H1 (cell line): ENCODE measurements at regions not wholly inside any gene's neighbourhood (a gene's known extent, or its start where the extent isn't known, plus 50 kb on each side); places are given as distances from the start of the nearest gene placed in this dataset.

Source experiments
- CTCF ChIA-PET: fragments of 300-600 bp; sonication (Branson Sonifier 250); formaldehyde crosslinking; loops from one replicate; lab custom pipeline; 2021; ENCODE audit not compliant: partially characterized antibody; lab: Charles Lee
- POLR2A ChIA-PET: fragments of 300-600 bp; sonication (Branson Sonifier 250); formaldehyde crosslinking; loops from one replicate; lab custom pipeline; 2021; ENCODE audit warnings: inconsistent platforms; ENCODE audit not compliant: partially characterized antibody; lab: Charles Lee
- DNase-seq, 2 experiments: peaks; one replicate each; pipeline versions ENCODE4 v3.0.0 to v3.0.0-alpha.2; 2010 to 2022; ENCODE audit warnings: low spot score in 2 of 2, low read depth in 1 of 2, mixed read lengths in 1 of 2
- FAIRE-seq: peaks from 2 replicates; lab custom pipeline; 2011; peaks lifted over from hg19 to GRCh38; lab: Jason Lieb, UNC
- H2AFZ ChIP-seq: 2 replicates; pipeline ENCODE4 v1.8.1; 2012; ENCODE audit warnings: low read length, inconsistent platforms
- H2AK5ac ChIP-seq: 2 replicates; pipeline ENCODE4 v1.6.1; 2013; ENCODE audit warnings: low read depth, low read length
- H2BK120ac ChIP-seq: replicated peaks from 2 replicates; pipeline ENCODE3; 2013; ENCODE audit warnings: low read depth, low read length, inconsistent platforms
- H2BK12ac ChIP-seq: 2 replicates; pipeline ENCODE4 v1.6.1; 2013; ENCODE audit warnings: low read depth, low read length
- H2BK15ac ChIP-seq: 2 replicates; pipeline ENCODE4 v1.6.1; 2013; ENCODE audit warnings: low read length
- H2BK20ac ChIP-seq: 2 replicates; pipeline ENCODE4 v1.6.1; 2013; ENCODE audit warnings: low read length
- H2BK5ac ChIP-seq: 2 replicates; pipeline ENCODE4 v1.6.1; 2013; ENCODE audit warnings: low read depth, low read length
- H3K14ac ChIP-seq: 2 replicates; pipeline ENCODE4 v1.6.1; 2013; ENCODE audit warnings: inconsistent platforms; ENCODE audit not compliant: insufficient read length
- H3K18ac ChIP-seq: 2 replicates; pipeline ENCODE4 v1.6.1; 2013; ENCODE audit warnings: low read length; ENCODE audit errors: extremely low read depth
- H3K23ac ChIP-seq: 2 replicates; pipeline ENCODE4 v1.6.1; 2013; ENCODE audit warnings: inconsistent platforms; ENCODE audit not compliant: insufficient read length
- H3K23me2 ChIP-seq: 2 replicates; pipeline ENCODE4 v1.6.1; 2013; ENCODE audit warnings: low read depth, low read length
- H3K27ac ChIP-seq: 2 replicates; pipeline ENCODE4 v1.6.1; 2011; ENCODE audit warnings: low read depth, low read length, inconsistent platforms
- H3K27me3 ChIP-seq, 4 experiments: replicated peaks in 1 of 4; 1 replicate in 1 of 4; 2 replicates in 3 of 4; pipeline versions ENCODE4 v1.6.1 to v1.8.1; 2011 to 2013; ENCODE audit warnings: low read length in 3 of 4, mild to moderate bottlenecking in 3 of 4, inconsistent platforms in 2 of 4, mixed read lengths in 2 of 4, moderate library complexity in 1 of 4; ENCODE audit not compliant: control insufficient read depth in 3 of 4, insufficient read depth in 3 of 4; ENCODE audit errors: extremely low read depth in 1 of 4
- H3K36me3 ChIP-seq, 4 experiments: 2 replicates each; pipeline versions ENCODE4 v1.6.1 to v1.8.1; 2011 to 2013; ENCODE audit warnings: mild to moderate bottlenecking in 4 of 4, low read length in 3 of 4, moderate library complexity in 2 of 4, control low read depth in 1 of 4, inconsistent platforms in 1 of 4; ENCODE audit not compliant: insufficient read depth in 4 of 4, control insufficient read depth in 2 of 4
- H3K4ac ChIP-seq: replicated peaks from 2 replicates; pipeline ENCODE3; 2013; ENCODE audit warnings: low read length, low read depth, mixed read lengths, inconsistent platforms; ENCODE audit not compliant: insufficient read length
- H3K4me1 ChIP-seq, 4 experiments: replicated peaks in 1 of 4; 1 replicate in 1 of 4; 2 replicates in 3 of 4; pipeline versions ENCODE4 v1.6.1 to v1.8.1; 2011 to 2013; ENCODE audit warnings: low read length in 3 of 4, inconsistent platforms in 2 of 4, mixed read lengths in 1 of 4; ENCODE audit not compliant: insufficient read depth in 4 of 4, control insufficient read depth in 3 of 4
- H3K4me2 ChIP-seq, 2 experiments: 2 replicates each; pipeline versions ENCODE4 v1.6.1 to v1.8.1; 2011 to 2013; ENCODE audit warnings: low read depth in 2 of 2, low read length in 2 of 2, control low read depth in 1 of 2, inconsistent platforms in 1 of 2, mild to moderate bottlenecking in 1 of 2; ENCODE audit not compliant: insufficient read depth in 1 of 2
- H3K4me3 ChIP-seq, 4 experiments: fragments of 200-600, 300-600 bp in 1 of 4; sonication (generic), shearing (Covaris generic), sonication (Bioruptor Twin) in 1 of 4; 2 replicates each; pipeline versions ENCODE4 v1.5.1 to v1.8.1; 2011 to 2016; ENCODE audit warnings: low read length in 4 of 4, low read depth in 3 of 4, control low read depth in 2 of 4, inconsistent platforms in 2 of 4, mild to moderate bottlenecking in 2 of 4, mixed read lengths in 1 of 4, moderate library complexity in 1 of 4; ENCODE audit not compliant: insufficient read depth in 2 of 4; ENCODE audit errors: extremely low read depth in 1 of 4
- H3K56ac ChIP-seq: replicated peaks from 2 replicates; pipeline ENCODE3; 2013; ENCODE audit warnings: low read depth, mild to moderate bottlenecking, mixed read lengths, low read length, inconsistent platforms; ENCODE audit not compliant: insufficient read length
- H3K79me1 ChIP-seq: 2 replicates; pipeline ENCODE4 v1.6.1; 2013; ENCODE audit warnings: low read depth, low read length, control low read depth
- H3K79me2 ChIP-seq, 2 experiments: 2 replicates each; pipeline versions ENCODE4 v1.6.1 to v1.8.1; 2012 to 2013; ENCODE audit warnings: low read length in 2 of 2, mild to moderate bottlenecking in 2 of 2, inconsistent platforms in 1 of 2; ENCODE audit not compliant: insufficient read depth in 2 of 2, control insufficient read depth in 1 of 2
- H3K9ac ChIP-seq, 4 experiments: replicated peaks in 1 of 4; 1 replicate in 1 of 4; 2 replicates in 3 of 4; pipeline versions ENCODE4 v1.6.1 to v1.8.1; 2011 to 2013; ENCODE audit warnings: low read depth in 3 of 4, low read length in 3 of 4, control low read depth in 2 of 4, mild to moderate bottlenecking in 2 of 4, moderate library complexity in 2 of 4, inconsistent platforms in 1 of 4; ENCODE audit errors: extremely low read depth in 1 of 4
- H3K9me3 ChIP-seq, 2 experiments: 2 replicates each; pipeline versions ENCODE4 v1.6.1 to v1.8.1; 2012 to 2013; ENCODE audit warnings: mild to moderate bottlenecking in 2 of 2, moderate library complexity in 2 of 2, control low read depth in 1 of 2, inconsistent platforms in 1 of 2, low read depth in 1 of 2, low read length in 1 of 2, mixed read lengths in 1 of 2; ENCODE audit not compliant: insufficient read depth in 2 of 2
- H4K20me1 ChIP-seq, 2 experiments: replicated peaks in 1 of 2; 2 replicates each; pipeline versions ENCODE3 to v1.8.1; 2011 to 2013; ENCODE audit warnings: inconsistent platforms in 2 of 2, low read length in 2 of 2, mild to moderate bottlenecking in 1 of 2; ENCODE audit not compliant: insufficient read depth in 2 of 2, control insufficient read depth in 1 of 2
- H4K5ac ChIP-seq: 2 replicates; pipeline ENCODE4 v1.6.1; 2013; ENCODE audit warnings: low read length, low read depth, mixed read lengths, inconsistent platforms; ENCODE audit not compliant: insufficient read length
- H4K8ac ChIP-seq: 2 replicates; pipeline ENCODE4 v1.8.0; 2013; ENCODE audit warnings: mild to moderate bottlenecking, moderate library complexity, low read length, inconsistent platforms; ENCODE audit not compliant: insufficient read depth; ENCODE audit errors: extremely low read depth
- H4K91ac ChIP-seq: replicated peaks from 2 replicates; pipeline ENCODE3; 2013; ENCODE audit warnings: low read length, mixed read lengths, inconsistent platforms; ENCODE audit not compliant: insufficient read length
- CHD1 ChIP-seq: IDR thresholded peaks from 2 replicates; pipeline ENCODE4 v1.6.1; 2012; ENCODE audit warnings: low read depth, low read length, improper control_type of control experiment
- EP300 ChIP-seq, 2 experiments: IDR thresholded peaks; 1 replicate in 1 of 2; 2 replicates in 1 of 2; pipeline ENCODE4 v1.6.1; 2011 to 2012; ENCODE audit warnings: low read depth in 2 of 2, low read length in 2 of 2, mild to moderate bottlenecking in 2 of 2, borderline replicate concordance in 1 of 2, inconsistent platforms in 1 of 2, moderate library complexity in 1 of 2
- HDAC2 ChIP-seq, 2 experiments: fragments of 300-600 bp in 1 of 2; sonication (generic) in 1 of 2; IDR thresholded peaks; 2 replicates each; pipeline ENCODE4 v1.6.1; 2011 to 2012; ENCODE audit warnings: low read depth in 2 of 2, low read length in 2 of 2, mild to moderate bottlenecking in 2 of 2, moderate library complexity in 2 of 2, borderline replicate concordance in 1 of 2, inconsistent platforms in 1 of 2
- KDM1A ChIP-seq: fragments of 200-600, 300-600 bp; sonication (generic); IDR thresholded peaks from 2 replicates; pipeline ENCODE4 v1.7.1; 2016; ENCODE audit warnings: mild to moderate bottlenecking, low read length, borderline replicate concordance
- RXRA ChIP-seq: IDR thresholded peaks from 2 replicates; pipeline ENCODE4 v1.6.1; 2011; ENCODE audit warnings: low read depth, mild to moderate bottlenecking, low read length, moderate library complexity; ENCODE audit not compliant: insufficient read depth
- WGBS, 2 experiments: shearing (Covaris generic) in 1 of 2; methylation state at CpG; one replicate each; pipeline versions ENCODE4 v1.1.6 to v1.1.7; 2013 to 2015; ENCODE audit warnings: low lambda C conversion rate in 2 of 2, mixed read lengths in 2 of 2, inconsistent platforms in 1 of 2, low coverage in 1 of 2, missing lambda C conversion rate in 1 of 2; ENCODE audit not compliant: insufficient replicate concordance in 2 of 2, insufficient coverage in 1 of 2, insufficient read length in 1 of 2; ENCODE audit errors: extremely low coverage in 1 of 2, missing lambda C conversion rate in 1 of 2; 5-methylcytosine and 5-hydroxymethylcytosine counted together

DNA sequence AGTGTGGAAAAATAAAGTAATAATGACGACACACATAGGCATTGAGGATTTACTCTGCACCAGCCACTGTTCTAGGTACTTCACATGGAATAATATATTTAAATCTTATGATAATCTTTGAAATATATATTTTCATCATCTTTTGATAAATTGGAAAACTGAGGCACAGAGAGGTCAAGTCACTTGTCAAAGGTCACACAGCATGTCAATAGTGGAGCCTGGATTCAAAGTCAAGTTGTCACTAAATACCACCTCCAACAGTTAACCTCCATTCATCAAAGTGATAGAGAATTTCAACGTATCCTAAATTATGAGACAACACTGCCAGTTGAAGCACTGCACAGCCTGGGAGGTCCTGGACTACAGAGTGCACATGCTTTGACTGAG lies 121.7 kb downstream of the IRX5 start:
- no peak overlapping the region for H3K27ac ChIP-seq
- peaks cover 0 to 4% of the 10 kb centered on the region in 2 experiments for H4K20me1 ChIP-seq
- H3K23me2 ChIP-seq, result peaks cover 7% of the 10 kb centered on the region
- no peak overlapping the region for H3K18ac ChIP-seq
- no peaks in the 10 kb centered on the region for H3K79me1 ChIP-seq
- H2BK5ac ChIP-seq, result no peak overlapping the region
- no peak overlapping the region for H4K91ac ChIP-seq
- WGBS, 2 experiments, result 94% methylated on average over 2 of the region's 2 CpGs; no CpG with 5 or more reads in 1 of the 2 experiments
- H2BK20ac ChIP-seq, result no peak overlapping the region
- H2AK5ac ChIP-seq, result no peak overlapping the region
- CTCF ChIA-PET, result interaction anchor here (1.7 to 14.3 kb wide), 2 partner anchors 9 to 18 kb away, joined by 6 to 145 read pairs; no protein-coding TSS in a partner anchor
- no peak overlapping the region for H4K5ac ChIP-seq
- H2BK120ac ChIP-seq, result no peak overlapping the region
- no peak for FAIRE-seq
- H3K36me3 ChIP-seq, result no peaks in the 10 kb centered on the region
- no peak overlapping the region for H2AFZ ChIP-seq
- H3K4me1 ChIP-seq, result peaks cover 0 to 6% (median 3%) of the 10 kb centered on the region in 4 experiments; a peak in 5 of 7 replicates
- POLR2A ChIA-PET, result no interaction called here
- DNase-seq, result no peak
- H3K4me3 ChIP-seq, result no peak overlapping the region
- no peak overlapping the region for H3K9ac ChIP-seq
- H4K8ac ChIP-seq, result no peak overlapping the region
- TF ChIP-seq HDAC2 (IDR thresholded peaks at IDR 0.05; ENCODE audit: borderline replicate concordance in 1 of 2, low read depth in 2 of 2, low read length in 2 of 2), result no peak
- TF ChIP-seq KDM1A, result 0 out of 2 replicates have a peak, but pooled peaks have one; percentile 30
- no peak for TF ChIP-seq EP300 (IDR thresholded peaks at IDR 0.05; ENCODE audit: borderline replicate concordance in 1 of 2, low read depth in 2 of 2, low read length in 2 of 2)
- TF ChIP-seq RXRA, result no peak
- TF ChIP-seq CHD1, result no peak
- peaks cover 7 to 20% (median 14%) of the 10 kb centered on the region in 4 experiments for H3K27me3 ChIP-seq
- H3K14ac ChIP-seq, result no peak overlapping the region
- H3K4me2 ChIP-seq, result no peak overlapping the region
- H3K23ac ChIP-seq, result no peak overlapping the region
- H3K56ac ChIP-seq, result no peak overlapping the region
- H2BK12ac ChIP-seq, result no peak overlapping the region
- no peaks in the 10 kb centered on the region; a peak in 1 of 4 replicates for H3K9me3 ChIP-seq
- H2BK15ac ChIP-seq, result no peak overlapping the region
- no peaks in the 10 kb centered on the region for H3K79me2 ChIP-seq
- no peak overlapping the region for H3K4ac ChIP-seq
